Astrocyte (in vitro differentiated cells and primary cell): ENCODE measurements at regions not wholly inside any gene's neighbourhood (a gene's known extent, or its start where the extent isn't known, plus 50 kb on each side); places are given as distances from the start of the nearest gene placed in this dataset.
A peak's percentile ranks its signal among the peaks of the same experiment; 100 is the strongest.

Experiments
- DNase-seq: peaks from one replicate; pipeline ENCODE4 v3.0.0-alpha.2; 2010; ENCODE audit warnings: low read depth
- FAIRE-seq: peaks from 2 replicates; lab custom pipeline; 2011; peaks lifted over from hg19 to GRCh38; lab: Jason Lieb, UNC
- H2AFZ ChIP-seq: 2 replicates; pipeline ENCODE4 v1.6.0; 2012; ENCODE audit warnings: low read depth, low read length, inconsistent platforms
- H3K27ac ChIP-seq: 2 replicates; pipeline ENCODE4 v1.5.1; 2011; ENCODE audit warnings: low read depth, low read length, inconsistent platforms
- H3K27me3 ChIP-seq: 2 replicates; pipeline ENCODE4 v1.6.0; 2011; ENCODE audit warnings: low read length, inconsistent platforms; ENCODE audit not compliant: insufficient read depth
- H3K36me3 ChIP-seq: 2 replicates; pipeline ENCODE4 v1.5.1; 2011; ENCODE audit warnings: low read length, inconsistent platforms; ENCODE audit not compliant: insufficient read depth
- H3K4me1 ChIP-seq: 2 replicates; pipeline ENCODE4 v1.5.1; 2011; ENCODE audit warnings: low read length, inconsistent platforms; ENCODE audit not compliant: insufficient read depth
- H3K4me2 ChIP-seq: 2 replicates; pipeline ENCODE4 v1.6.0; 2012; ENCODE audit warnings: low read length, inconsistent platforms
- H3K4me3 ChIP-seq: 2 replicates; pipeline ENCODE4 v1.5.1; 2011; ENCODE audit warnings: low read depth, mild to moderate bottlenecking, low read length, inconsistent platforms; ENCODE audit not compliant: insufficient read depth
- H3K79me2 ChIP-seq: 2 replicates; pipeline ENCODE4 v1.6.0; 2012; ENCODE audit warnings: mild to moderate bottlenecking, low read length, inconsistent platforms; ENCODE audit not compliant: insufficient read depth
- H3K9ac ChIP-seq: 2 replicates; pipeline ENCODE4 v1.6.0; 2012; ENCODE audit warnings: mild to moderate bottlenecking, low read length, inconsistent platforms
- H3K9me3 ChIP-seq: 2 replicates; pipeline ENCODE4 v1.5.1; 2012; ENCODE audit warnings: low read depth, mild to moderate bottlenecking, low read length, inconsistent platforms; ENCODE audit not compliant: insufficient read depth
- H4K20me1 ChIP-seq: 2 replicates; pipeline ENCODE4 v1.6.0; 2012; ENCODE audit warnings: low read length, inconsistent platforms; ENCODE audit not compliant: insufficient read depth
- H3K27ac Mint-ChIP-seq: one replicate; pipeline ENCODE4 v1.8.0; 2021; ENCODE audit warnings: mild to moderate bottlenecking, mixed read lengths; ENCODE audit not compliant: unreplicated experiment
- H3K27me3 Mint-ChIP-seq: one replicate; pipeline ENCODE4 v1.8.0; 2021; ENCODE audit warnings: low read depth, mixed read lengths; ENCODE audit not compliant: unreplicated experiment
- H3K36me3 Mint-ChIP-seq: one replicate; pipeline ENCODE4 v1.8.0; 2021; ENCODE audit warnings: low read depth, mixed read lengths; ENCODE audit not compliant: unreplicated experiment
- H3K4me1 Mint-ChIP-seq: one replicate; pipeline ENCODE4 v1.8.0; 2021; ENCODE audit warnings: low read depth, mixed read lengths; ENCODE audit not compliant: unreplicated experiment
- H3K4me3 Mint-ChIP-seq: one replicate; pipeline ENCODE4 v1.8.0; 2021; ENCODE audit warnings: mild to moderate bottlenecking, moderate library complexity, mixed read lengths; ENCODE audit not compliant: unreplicated experiment
- H3K9me3 Mint-ChIP-seq: one replicate; pipeline ENCODE4 v1.8.0; 2021; ENCODE audit warnings: mild to moderate bottlenecking, mixed read lengths; ENCODE audit not compliant: unreplicated experiment
- EZH2 ChIP-seq: IDR thresholded peaks from 2 replicates; pipeline ENCODE4 v1.6.1; 2012; ENCODE audit warnings: mild to moderate bottlenecking, low read length, inconsistent platforms; ENCODE audit not compliant: insufficient read depth
- TF ChIP-seq, protein P1 (sequence below): IDR thresholded peaks from 2 replicates; pipeline ENCODE4 v1.5.1; 2011; ENCODE audit warnings: low read depth, mild to moderate bottlenecking, inconsistent platforms, low read length, moderate library complexity; ENCODE audit not compliant: insufficient read depth

DNA sequence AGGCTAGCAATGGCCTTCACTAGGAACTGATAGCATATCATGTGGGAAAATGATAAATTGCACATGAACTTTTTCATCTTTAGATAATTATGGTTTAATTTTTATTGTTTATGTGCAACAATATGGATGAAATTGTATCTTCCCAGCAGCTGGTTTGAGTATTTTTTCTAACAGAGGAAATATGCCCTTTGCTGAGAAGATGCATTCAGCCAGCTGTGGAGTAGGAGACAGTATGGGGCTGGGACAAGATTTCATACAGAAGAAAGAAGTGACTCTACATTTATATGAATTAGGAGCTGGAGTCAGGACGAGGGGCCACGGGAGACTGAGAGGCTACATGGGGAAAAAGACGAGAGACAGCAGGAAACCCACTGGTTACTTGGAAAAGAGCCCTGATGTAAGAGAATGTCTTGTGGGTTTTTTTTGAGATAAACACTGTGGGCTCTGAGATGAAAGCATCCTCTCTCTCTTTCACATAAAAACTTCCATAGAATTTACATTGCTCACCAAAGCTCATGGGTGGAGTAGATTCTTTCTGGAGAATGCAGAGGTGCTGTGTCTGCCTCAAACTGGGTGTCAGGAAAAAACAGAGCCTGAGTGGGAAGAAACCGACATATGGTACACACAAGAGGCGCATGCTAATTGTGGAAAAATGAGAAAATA, 115.2 kb upstream of the PDZRN3 start:
- no peak overlapping the region for H2AFZ ChIP-seq
- no peak overlapping the region for H3K27ac ChIP-seq
- DNase-seq = peak; percentile 83
- H3K36me3 ChIP-seq = no peaks in the 10 kb centered on the region
- H3K9me3 ChIP-seq = no peaks in the 10 kb centered on the region
- H3K4me1 Mint-ChIP-seq = peaks cover 11% of the 10 kb centered on the region
- H3K9me3 Mint-ChIP-seq = peaks cover 2% of the 10 kb centered on the region
- H3K4me3 ChIP-seq = no peak overlapping the region
- TF ChIP-seq, protein P1, sequence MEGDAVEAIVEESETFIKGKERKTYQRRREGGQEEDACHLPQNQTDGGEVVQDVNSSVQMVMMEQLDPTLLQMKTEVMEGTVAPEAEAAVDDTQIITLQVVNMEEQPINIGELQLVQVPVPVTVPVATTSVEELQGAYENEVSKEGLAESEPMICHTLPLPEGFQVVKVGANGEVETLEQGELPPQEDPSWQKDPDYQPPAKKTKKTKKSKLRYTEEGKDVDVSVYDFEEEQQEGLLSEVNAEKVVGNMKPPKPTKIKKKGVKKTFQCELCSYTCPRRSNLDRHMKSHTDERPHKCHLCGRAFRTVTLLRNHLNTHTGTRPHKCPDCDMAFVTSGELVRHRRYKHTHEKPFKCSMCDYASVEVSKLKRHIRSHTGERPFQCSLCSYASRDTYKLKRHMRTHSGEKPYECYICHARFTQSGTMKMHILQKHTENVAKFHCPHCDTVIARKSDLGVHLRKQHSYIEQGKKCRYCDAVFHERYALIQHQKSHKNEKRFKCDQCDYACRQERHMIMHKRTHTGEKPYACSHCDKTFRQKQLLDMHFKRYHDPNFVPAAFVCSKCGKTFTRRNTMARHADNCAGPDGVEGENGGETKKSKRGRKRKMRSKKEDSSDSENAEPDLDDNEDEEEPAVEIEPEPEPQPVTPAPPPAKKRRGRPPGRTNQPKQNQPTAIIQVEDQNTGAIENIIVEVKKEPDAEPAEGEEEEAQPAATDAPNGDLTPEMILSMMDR = no peak
- no peak for TF ChIP-seq EZH2
- no peak overlapping the region for H3K4me2 ChIP-seq
- H4K20me1 ChIP-seq = no peaks in the 10 kb centered on the region
- H3K4me1 ChIP-seq = no peaks in the 10 kb centered on the region
- H3K4me3 Mint-ChIP-seq = no peak overlapping the region
- peaks cover 2% of the 10 kb centered on the region for H3K27me3 Mint-ChIP-seq
- FAIRE-seq = peak; percentile 17
- H3K36me3 Mint-ChIP-seq = no peaks in the 10 kb centered on the region
- H3K9ac ChIP-seq = no peak overlapping the region
- no peaks in the 10 kb centered on the region for H3K79me2 ChIP-seq
- H3K27me3 ChIP-seq = no peaks in the 10 kb centered on the region
- H3K27ac Mint-ChIP-seq = peak overlapping the region; percentile 67

DNA sequence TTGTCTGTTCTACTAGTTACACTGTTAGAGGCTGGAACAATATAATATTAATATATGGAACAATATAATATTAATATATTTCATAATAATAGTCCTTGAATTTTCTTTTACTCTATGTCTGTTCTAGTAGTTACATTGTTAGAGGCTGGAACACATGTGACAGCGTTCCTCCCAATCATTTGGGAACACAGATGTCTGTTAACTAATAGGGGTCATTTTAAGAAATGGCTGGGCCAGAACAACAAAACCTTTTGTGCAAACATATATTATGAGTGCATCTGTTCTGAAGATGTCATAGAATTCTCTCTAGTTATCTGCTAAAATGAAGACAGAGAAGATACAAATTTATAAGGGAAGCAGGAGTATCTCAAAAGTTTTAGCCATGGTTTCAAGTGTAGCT, 114.0 kb upstream of the PDZRN3 start:
- no peaks in the 10 kb centered on the region for H3K4me1 ChIP-seq
- Mint-ChIP-seq H3K36me3 (no peaks in the 10 kb centered on the region), H3K4me1 (peaks cover 13% of the 10 kb centered on the region), H3K27ac (no peak overlapping the region), H3K4me3 (no peak overlapping the region), H3K27me3 (peaks cover 2% of the 10 kb centered on the region), H3K9me3 (peaks cover 2% of the 10 kb centered on the region)
- no peaks in the 10 kb centered on the region for H3K27me3 ChIP-seq
- H2AFZ ChIP-seq = no peak overlapping the region
- H4K20me1 ChIP-seq = no peaks in the 10 kb centered on the region
- H3K79me2 ChIP-seq = no peaks in the 10 kb centered on the region
- no peaks in the 10 kb centered on the region for H3K9me3 ChIP-seq
- no peak overlapping the region for H3K4me2 ChIP-seq
- no peaks in the 10 kb centered on the region for H3K36me3 ChIP-seq
- no peak for DNase-seq
- H3K27ac ChIP-seq = no peak overlapping the region
- no peak overlapping the region for H3K9ac ChIP-seq
- no peak overlapping the region for H3K4me3 ChIP-seq
- TF ChIP-seq EZH2 = no peak
- TF ChIP-seq, protein P1 = no peak
- FAIRE-seq = no peak
